ENCODE measurements at regions not wholly inside any gene's neighbourhood (a gene's known extent, or its start where the extent isn't known, plus 50 kb on each side); places are given as distances from the start of the nearest gene placed in this dataset.

DNA sequence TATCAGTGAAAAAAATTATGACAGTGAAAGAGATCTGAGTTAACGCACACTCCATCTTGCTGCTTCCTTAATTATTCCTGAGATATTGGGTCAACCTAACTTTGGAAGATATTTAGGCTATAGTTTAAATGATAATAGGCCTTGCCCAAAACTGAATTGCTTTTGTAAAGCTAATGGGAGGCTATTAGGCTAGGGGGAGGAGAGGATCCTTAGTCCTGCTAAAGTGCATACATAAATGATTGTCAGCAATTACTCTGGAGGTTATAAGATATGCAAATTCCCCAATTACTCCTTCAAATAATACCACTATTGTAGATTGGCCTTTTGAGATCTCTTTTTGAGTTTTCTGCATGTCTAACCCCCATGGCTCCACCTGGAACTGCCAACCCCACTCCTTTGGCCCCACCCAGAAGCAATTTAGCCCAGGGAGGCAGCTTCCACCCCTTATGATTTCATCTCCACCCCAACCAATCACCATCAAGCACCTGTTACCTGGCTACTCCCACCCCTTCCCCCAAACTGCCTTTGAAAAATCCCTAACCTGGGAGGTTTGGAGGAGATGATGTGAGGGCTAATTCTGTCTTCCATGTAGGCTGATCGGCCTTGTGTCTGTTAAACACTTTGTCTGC lies 509.3 kb upstream of the TGFBR2 start:
- intact Hi-C loops (cut with micrococcal nuclease; ENCODE audit: unreplicated experiment) (no loop called here), in situ Hi-C loops (cut with HindIII; ENCODE audit: low pct_unique_long_range_greater_than_20kb, low sequenced_read_pairs) (no loop called here)
- BruUV-seq (replicated peaks): no TSS peak
- Histone ChIP-seq H3K4me1 (ENCODE audit: control insufficient read depth, insufficient read depth, low read length) (no peaks in the 10 kb centered on the region), H3K4me3 (ENCODE audit: low read depth in 2 of 2, low read length in 2 of 2) (no peak overlapping the region), H3K27me3 (ENCODE audit: control insufficient read depth, insufficient read depth, low read length) (no peaks in the 10 kb centered on the region), H3K36me3 (ENCODE audit: control insufficient read depth, insufficient read depth, low read length) (no peaks in the 10 kb centered on the region), H3K27ac (ENCODE audit: low read length) (no peak overlapping the region), H3K9me3 (ENCODE audit: control insufficient read depth, insufficient read depth, low read depth, low read length) (no peaks in the 10 kb centered on the region)
- ATAC-seq (no peak), DNase-seq (ENCODE audit: low read depth, low spot score) (no peak)
- ChIA-PET POLR2A (no interaction called here), CTCF (no interaction called here)
- TF ChIP-seq, protein P1, sequence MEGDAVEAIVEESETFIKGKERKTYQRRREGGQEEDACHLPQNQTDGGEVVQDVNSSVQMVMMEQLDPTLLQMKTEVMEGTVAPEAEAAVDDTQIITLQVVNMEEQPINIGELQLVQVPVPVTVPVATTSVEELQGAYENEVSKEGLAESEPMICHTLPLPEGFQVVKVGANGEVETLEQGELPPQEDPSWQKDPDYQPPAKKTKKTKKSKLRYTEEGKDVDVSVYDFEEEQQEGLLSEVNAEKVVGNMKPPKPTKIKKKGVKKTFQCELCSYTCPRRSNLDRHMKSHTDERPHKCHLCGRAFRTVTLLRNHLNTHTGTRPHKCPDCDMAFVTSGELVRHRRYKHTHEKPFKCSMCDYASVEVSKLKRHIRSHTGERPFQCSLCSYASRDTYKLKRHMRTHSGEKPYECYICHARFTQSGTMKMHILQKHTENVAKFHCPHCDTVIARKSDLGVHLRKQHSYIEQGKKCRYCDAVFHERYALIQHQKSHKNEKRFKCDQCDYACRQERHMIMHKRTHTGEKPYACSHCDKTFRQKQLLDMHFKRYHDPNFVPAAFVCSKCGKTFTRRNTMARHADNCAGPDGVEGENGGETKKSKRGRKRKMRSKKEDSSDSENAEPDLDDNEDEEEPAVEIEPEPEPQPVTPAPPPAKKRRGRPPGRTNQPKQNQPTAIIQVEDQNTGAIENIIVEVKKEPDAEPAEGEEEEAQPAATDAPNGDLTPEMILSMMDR (IDR thresholded peaks at IDR 0.05): no peak
- no peak for TF ChIP-seq REST (IDR thresholded peaks at IDR 0.05; ENCODE audit: insufficient read depth in 1 of 2, low read depth in 2 of 2, low read length in 1 of 2)
- no peak for TF ChIP-seq TCF7L2 (IDR thresholded peaks at IDR 0.05; ENCODE audit: low read depth, low read length)
- no peak for TF ChIP-seq POLR2AphosphoS5 (IDR thresholded peaks at IDR 0.05; ENCODE audit: low read depth, low read length)
- TF ChIP-seq SIN3A (IDR thresholded peaks at IDR 0.05; ENCODE audit: borderline replicate concordance, insufficient read depth, low read depth, low read length): no peak

GRCh38 chr3:30098243-30098642 lies 508.2 kb upstream of the TGFBR2 start:
- ATAC-seq: no peak
- Histone ChIP-seq H3K27me3 (ENCODE audit: control insufficient read depth, insufficient read depth, low read length) (no peaks in the 10 kb centered on the region), H3K4me3 (ENCODE audit: low read depth in 2 of 2, low read length in 2 of 2) (no peak overlapping the region), H3K36me3 (ENCODE audit: control insufficient read depth, insufficient read depth, low read length) (no peaks in the 10 kb centered on the region), H3K9me3 (ENCODE audit: control insufficient read depth, insufficient read depth, low read depth, low read length) (no peaks in the 10 kb centered on the region), H3K4me1 (ENCODE audit: control insufficient read depth, insufficient read depth, low read length) (no peaks in the 10 kb centered on the region), H3K27ac (ENCODE audit: low read length) (no peak overlapping the region)
- BruUV-seq (replicated peaks): no TSS peak
- DNase-seq (ENCODE audit: low read depth, low spot score): no peak
- CTCF ChIA-PET: no interaction called here
- TF ChIP-seq, protein P1 (IDR thresholded peaks at IDR 0.05): no peak
- TF ChIP-seq REST (IDR thresholded peaks at IDR 0.05; ENCODE audit: insufficient read depth in 1 of 2, low read depth in 2 of 2, low read length in 1 of 2) (no peak), POLR2AphosphoS5 (IDR thresholded peaks at IDR 0.05; ENCODE audit: low read depth, low read length) (no peak), SIN3A (IDR thresholded peaks at IDR 0.05; ENCODE audit: borderline replicate concordance, insufficient read depth, low read depth, low read length) (no peak), TCF7L2 (IDR thresholded peaks at IDR 0.05; ENCODE audit: low read depth, low read length) (no peak)
- in situ Hi-C loops (cut with HindIII; ENCODE audit: low pct_unique_long_range_greater_than_20kb, low sequenced_read_pairs) (no loop called here), intact Hi-C loops (cut with micrococcal nuclease; ENCODE audit: unreplicated experiment) (no loop called here)
- POLR2A ChIA-PET: no interaction called here

Measured in Panc1 (cell line).